Esophagus muscularis mucosa (tissue), 4 donors: ENCODE measurements at regions not wholly inside any gene's neighbourhood (a gene's known extent, or its start where the extent isn't known, plus 50 kb on each side); places are given as distances from the start of the nearest gene placed in this dataset.

Source experiments
- DNase-seq: peaks from one replicate; pipeline ENCODE4 v3.0.0-alpha.2; 2017; ENCODE audit errors: extremely low spot score
- H3K27ac ChIP-seq, 4 donors: fragments of 200-600 bp; sonication (generic); replicated peaks in 1 of 4; 1 replicate in 3 of 4; 2 replicates in 1 of 4; pipeline ENCODE4 v1.5.1; 2016 to 2019; ENCODE audit warnings: mild to moderate bottlenecking in 1 of 4
- H3K27me3 ChIP-seq, 4 donors: fragments of 200-600 bp; sonication (generic); one replicate each; pipeline versions ENCODE4 v1.5.1 to v1.6.0; 2016 to 2019
- H3K36me3 ChIP-seq, 4 donors: fragments of 200-600 bp; sonication (generic); one replicate each; pipeline ENCODE4 v1.5.1; 2016 to 2019
- H3K4me1 ChIP-seq, 4 donors: fragments of 200-600 bp; sonication (generic); one replicate each; pipeline ENCODE4 v1.5.1; 2016 to 2019
- H3K4me3 ChIP-seq, 4 donors: fragments of 200-600 bp; sonication (generic); 1 replicate in 2 of 4; 2 replicates in 2 of 4; pipeline ENCODE4 v1.5.1; 2016 to 2019; ENCODE audit warnings: mild to moderate bottlenecking in 4 of 4, moderate library complexity in 1 of 4
- H3K9me3 ChIP-seq, 4 donors: fragments of 200-600 bp; sonication (generic); 1 replicate in 3 of 4; 2 replicates in 1 of 4; pipeline ENCODE4 v1.5.1; 2016 to 2019
- CTCF ChIP-seq, 3 experiments: fragments of 200-600 bp in 2 of 3; fragments of 450-650 bp in 1 of 3; sonication (generic) in 2 of 3; IDR thresholded peaks; one replicate each; pipeline ENCODE4 v1.5.1; 2017 to 2019; ENCODE audit warnings: antibody characterized with exemption in 3 of 3, mild to moderate bottlenecking in 2 of 3, moderate library complexity in 1 of 3
- EP300 ChIP-seq: sonication (generic); formaldehyde crosslinking; IDR thresholded peaks from one replicate; pipeline ENCODE4 v1.6.1; 2017; ENCODE audit warnings: antibody characterized with exemption
- POLR2A ChIP-seq: fragments of 450-650 bp; IDR thresholded peaks from one replicate; pipeline ENCODE4 v1.6.1; 2017; ENCODE audit warnings: antibody characterized with exemption, moderate library complexity, mild to moderate bottlenecking, low read depth
- POLR2AphosphoS5 ChIP-seq, 2 donors: sonication (generic); formaldehyde crosslinking; IDR thresholded peaks; one replicate each; pipeline ENCODE4 v1.6.1; 2017; ENCODE audit warnings: antibody characterized with exemption in 2 of 2
- WGBS: methylation state at CpG from one replicate; pipeline ENCODE4 v1.1.5; 2018; 5-methylcytosine and 5-hydroxymethylcytosine counted together
- intact Hi-C: fragments of 100-400 bp; cut with DNase I; formaldehyde crosslinking; loops from one replicate; pipeline ENCODE4 v1.15.1; 2023

- TF ChIP-seq CTCF (IDR thresholded peaks at IDR 0.05) (no peak), POLR2AphosphoS5 (IDR thresholded peaks at IDR 0.05) (no peak), POLR2A (no peak), EP300 (no peak)
- Histone ChIP-seq H3K9me3 (no peaks in the 10 kb centered on the region), H3K27me3 (no peaks in the 10 kb centered on the region), H3K27ac (no peak overlapping the region), H3K4me3 (no peak overlapping the region), H3K4me1 (no peaks in the 10 kb centered on the region), H3K36me3 (no peaks in the 10 kb centered on the region)
- intact Hi-C loops: no loop called here
- no peak for DNase-seq
- WGBS: 89% methylated on average over 3 of the region's 3 CpGs
Measured at GRCh38 chr2:78465707-78466106, 559.8 kb upstream of the REG3G start.

GRCh38 chr2:78476619-78477229 is 548.8 kb upstream of the REG3G start:
- H3K9me3 ChIP-seq: no peaks in the 10 kb centered on the region
- no peak for DNase-seq
- H3K4me1 ChIP-seq: no peaks in the 10 kb centered on the region
- intact Hi-C loops: no loop called here
- no peak overlapping the region for H3K4me3 ChIP-seq
- no peaks in the 10 kb centered on the region for H3K27me3 ChIP-seq
- no peak overlapping the region for H3K27ac ChIP-seq
- TF ChIP-seq CTCF (IDR thresholded peaks at IDR 0.05) (no peak), EP300 (no peak), POLR2A (no peak), POLR2AphosphoS5 (IDR thresholded peaks at IDR 0.05) (no peak)
- 85% methylated on average over 8 of the region's 8 CpGs for WGBS
- no peaks in the 10 kb centered on the region for H3K36me3 ChIP-seq

GRCh38 chr2:78486565-78486964 is 538.9 kb upstream of the REG3G start:
- Histone ChIP-seq H3K9me3 (no peaks in the 10 kb centered on the region), H3K4me1 (no peaks in the 10 kb centered on the region), H3K27ac (no peak overlapping the region), H3K36me3 (no peaks in the 10 kb centered on the region), H3K27me3 (no peaks in the 10 kb centered on the region), H3K4me3 (no peak overlapping the region)
- TF ChIP-seq CTCF (IDR thresholded peaks at IDR 0.05) (no peak), POLR2AphosphoS5 (IDR thresholded peaks at IDR 0.05) (no peak), POLR2A (no peak), EP300 (no peak)
- intact Hi-C loops: no loop called here
- DNase-seq: no peak

GRCh38 chr2:78498125-78498524 is 527.4 kb upstream of the REG3G start:
- Histone ChIP-seq H3K36me3 (no peaks in the 10 kb centered on the region), H3K27ac (no peak overlapping the region), H3K9me3 (no peaks in the 10 kb centered on the region), H3K27me3 (no peaks in the 10 kb centered on the region), H3K4me1 (no peaks in the 10 kb centered on the region), H3K4me3 (no peak overlapping the region)
- TF ChIP-seq POLR2AphosphoS5 (IDR thresholded peaks at IDR 0.05) (no peak), EP300 (no peak), POLR2A (no peak), CTCF (IDR thresholded peaks at IDR 0.05) (no peak)
- WGBS: 96% methylated on average over 8 of the region's 8 CpGs
- DNase-seq: no peak
- intact Hi-C loops: no loop called here

GRCh38 chr2:78506301-78506700 is 519.2 kb upstream of the REG3G start:
- 39% methylated on average over 1 of the region's 1 CpG for WGBS
- DNase-seq: no peak
- peaks cover 0 to 5% (median 2%) of the 10 kb centered on the region in 4 donors for H3K9me3 ChIP-seq
- H3K4me1 ChIP-seq: no peaks in the 10 kb centered on the region
- no peaks in the 10 kb centered on the region for H3K27me3 ChIP-seq
- no peaks in the 10 kb centered on the region for H3K36me3 ChIP-seq
- no peak for TF ChIP-seq CTCF (IDR thresholded peaks at IDR 0.05)
- no peak for TF ChIP-seq EP300
- TF ChIP-seq POLR2AphosphoS5 (IDR thresholded peaks at IDR 0.05): no peak
- TF ChIP-seq POLR2A: no peak
- no peak overlapping the region for H3K4me3 ChIP-seq
- intact Hi-C loops: no loop called here
- H3K27ac ChIP-seq: no peak overlapping the region
